Gastroesophageal sphincter (tissue), 2 donors: ENCODE measurements at regions not wholly inside any gene's neighbourhood (a gene's known extent, or its start where the extent isn't known, plus 50 kb on each side); places are given as distances from the start of the nearest gene placed in this dataset.

Experiments used
- POLR2A ChIP-seq, 2 donors: fragments of 450-650 bp; IDR thresholded peaks; one replicate each; pipeline ENCODE4 v1.6.1; 2017; ENCODE audit warnings: antibody characterized with exemption in 2 of 2, mild to moderate bottlenecking in 2 of 2, moderate library complexity in 1 of 2
- POLR2AphosphoS5 ChIP-seq: sonication (generic); formaldehyde crosslinking; IDR thresholded peaks from one replicate; pipeline ENCODE4 v1.6.1; 2017; ENCODE audit warnings: antibody characterized with exemption

GRCh38 chr6:134517868-134518267 is 200.0 kb upstream of the SGK1 start:
- TF ChIP-seq POLR2AphosphoS5, result no peak
- TF ChIP-seq POLR2A (IDR thresholded peaks at IDR 0.05), result no peak
